Right ventricle myocardium superior (tissue), 1 donor: ENCODE measurements at regions not wholly inside any gene's neighbourhood (a gene's known extent, or its start where the extent isn't known, plus 50 kb on each side); places are given as distances from the start of the nearest gene placed in this dataset.
"Not testable (repeated sequence)": the region's sequence is repeated elsewhere in the genome, so short reads cannot be mapped to it uniquely, and the experiment has no call there.

Experiments
- ATAC-seq: fragments of 200-7000 bp; cut with Tn5 transposase; one replicate; pipeline ENCODE4 v1.9.1; 2020; ENCODE audit warnings: mild to moderate bottlenecking; ENCODE audit not compliant: poor library complexity
- DNase-seq: peaks from one replicate; pipeline ENCODE4 v3.0.0-alpha.2; 2020
- intact Hi-C: fragments of 100-400 bp; cut with DNase I; formaldehyde crosslinking; loops from one replicate; pipeline ENCODE4 v1.11.2; 2022
- donor health status: DM: no; HTN: yes; CAD: no; lungs with severe emphysema.

DNA sequence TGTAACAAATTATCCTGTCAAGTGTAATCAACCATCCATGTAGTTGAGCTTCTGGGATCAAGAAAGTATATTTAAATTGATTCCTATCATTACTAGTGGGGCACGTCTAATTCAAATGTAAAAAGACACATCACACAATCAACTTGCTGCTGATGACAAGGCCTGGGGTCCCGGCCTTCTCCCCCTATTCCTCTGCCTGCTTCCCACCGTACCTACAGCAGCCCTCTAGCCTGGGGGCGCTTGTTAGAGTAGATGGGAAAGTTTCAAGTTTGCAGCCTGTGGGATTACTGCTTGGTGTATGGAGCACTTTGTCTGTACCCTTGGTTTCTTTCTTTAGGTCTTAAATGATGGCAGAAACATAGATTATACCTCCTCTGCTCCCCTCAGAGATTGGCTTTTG, 333.3 kb upstream of the KYNU start:
- ATAC-seq (no peak), DNase-seq (no peak)
- intact Hi-C loops: no loop called here

DNA sequence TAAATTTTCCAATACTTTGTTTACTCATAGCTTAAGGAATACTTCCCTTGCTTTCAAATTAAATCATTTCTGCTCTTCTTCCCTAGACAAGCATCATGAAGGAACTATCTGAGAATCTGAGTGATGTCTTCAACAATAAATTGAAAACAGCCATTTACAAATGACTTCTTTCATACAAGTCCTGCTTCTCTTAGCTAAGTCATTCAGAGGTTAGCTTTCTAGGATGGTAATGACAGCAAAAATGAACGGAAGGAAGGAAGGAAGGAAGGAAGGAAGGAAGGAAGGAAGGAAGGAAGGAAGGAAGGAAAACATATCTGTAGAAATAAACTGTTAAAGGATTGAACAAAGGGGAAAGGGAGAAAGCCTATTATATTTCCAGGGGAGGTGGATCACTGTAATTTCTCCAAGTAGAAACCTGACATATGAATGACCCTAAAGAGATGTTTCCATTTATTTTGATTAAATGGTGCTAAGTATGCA, 335.0 kb upstream of the KYNU start:
- intact Hi-C loops: no loop called here
- DNase-seq (no peak), ATAC-seq (no peak)

DNA sequence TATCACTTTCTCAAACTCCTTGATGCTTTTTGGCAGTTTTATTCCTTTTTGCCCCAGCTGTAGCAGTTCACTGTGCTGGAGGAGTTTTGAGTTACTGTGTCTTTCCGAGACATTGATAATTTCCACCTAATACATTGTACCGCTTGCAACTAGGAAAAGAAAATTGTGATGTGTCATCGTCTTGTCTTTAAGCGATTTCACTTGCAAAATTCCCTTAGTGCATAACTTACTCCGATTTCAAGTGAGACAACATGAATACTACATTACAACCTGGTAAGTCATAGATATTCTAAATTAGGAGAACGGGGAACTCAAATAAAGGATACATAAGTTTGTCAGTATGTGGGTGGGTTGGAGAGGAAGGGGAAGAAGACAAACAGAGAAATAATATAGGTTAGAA, 340.5 kb upstream of the KYNU start:
- DNase-seq: no peak
- intact Hi-C loops: no loop called here
- ATAC-seq: no peak

GRCh38 chr2:142536492-142536891, 341.0 kb upstream of the KYNU start:
- DNase-seq (no peak), ATAC-seq (no peak)
- intact Hi-C loops: no loop called here

- intact Hi-C loops: no loop called here
- ATAC-seq (no peak), DNase-seq (no peak)
These were observed 342.2 kb upstream of the KYNU start for GRCh38 chr2:142535311-142535710.

DNA sequence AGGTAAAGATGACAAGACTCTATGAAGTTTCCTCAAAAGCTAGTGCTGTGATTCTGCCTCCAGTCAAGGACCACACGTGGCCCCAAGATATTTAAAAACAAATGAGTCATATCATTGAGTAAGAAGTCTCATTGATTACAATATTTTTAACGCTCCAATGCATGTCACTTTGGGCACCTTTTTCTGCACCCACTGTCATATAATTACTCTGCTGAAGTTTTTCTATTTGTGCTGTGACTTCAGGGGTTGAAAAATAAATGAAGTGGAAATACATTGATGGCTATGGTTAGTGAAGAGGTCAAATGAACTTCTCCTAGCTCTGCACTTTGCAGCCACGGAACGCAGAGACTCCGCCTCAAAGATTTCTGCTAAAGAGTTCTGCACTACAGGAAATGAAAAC, 344.3 kb upstream of the KYNU start:
- no peak for ATAC-seq
- DNase-seq: no peak
- intact Hi-C loops: no loop called here

DNA sequence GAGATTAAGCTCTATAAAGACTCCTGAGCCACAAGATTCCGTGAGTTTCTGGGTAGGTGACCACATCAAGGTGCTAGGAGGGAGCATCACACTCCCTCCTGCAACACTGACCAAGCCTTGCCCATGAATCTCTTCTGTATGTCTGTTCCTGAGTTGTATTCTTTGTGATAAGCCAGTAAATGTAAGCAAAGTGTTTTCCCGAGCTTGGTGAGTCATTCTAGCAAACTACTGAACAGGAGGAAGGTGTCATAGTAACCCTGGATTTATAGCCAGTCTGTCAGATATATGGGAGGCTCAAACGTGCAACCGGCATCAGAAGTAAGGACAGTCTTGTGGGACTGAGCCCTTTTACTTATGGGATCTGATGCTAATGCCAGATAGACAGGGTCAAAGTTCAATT, 346.1 kb upstream of the KYNU start:
- DNase-seq (no peak), ATAC-seq (no peak)
- intact Hi-C loops: no loop called here

DNA sequence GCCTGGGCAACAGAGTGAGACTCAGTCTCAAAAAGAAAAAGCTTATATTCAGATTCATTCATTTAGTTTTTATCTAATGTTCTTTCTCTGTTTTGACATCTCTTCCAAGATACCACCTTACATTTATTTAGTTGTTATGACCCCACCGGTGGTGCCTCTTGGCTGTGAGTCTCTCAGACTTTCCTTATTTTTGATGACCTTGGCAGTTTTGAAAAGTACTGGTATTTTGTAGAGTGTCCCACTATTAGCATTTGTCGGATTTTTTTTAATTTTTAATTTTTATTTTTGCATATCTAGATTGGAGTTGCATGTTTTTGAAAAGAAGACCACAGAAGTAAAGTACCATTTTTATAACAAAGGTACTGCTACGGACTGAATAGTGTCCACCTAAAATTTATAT, 351.7 kb upstream of the KYNU start:
- no peak for DNase-seq
- intact Hi-C loops: no loop called here
- ATAC-seq: no peak

DNA sequence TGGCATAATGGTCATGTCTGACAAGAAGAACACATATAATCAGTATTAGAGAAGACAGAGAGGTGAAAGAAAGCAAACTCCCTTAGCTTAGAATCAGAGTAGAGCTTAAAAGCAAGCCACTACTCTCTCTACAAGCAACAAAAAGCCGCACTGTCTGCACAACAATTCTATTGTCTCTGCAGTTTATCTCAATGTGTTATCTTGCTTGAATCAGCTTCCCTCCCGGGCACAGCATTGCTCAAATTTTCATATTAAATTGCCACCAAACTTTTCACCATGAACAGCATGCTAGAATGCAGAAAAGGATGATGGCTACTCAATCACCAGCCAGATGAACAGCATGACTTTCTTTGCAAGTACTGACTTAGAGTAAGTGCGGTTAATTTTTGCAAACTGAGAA, 356.0 kb upstream of the KYNU start:
- intact Hi-C loops: no loop called here
- ATAC-seq: no peak

GRCh38 chr2:142515493-142515892, 362.0 kb upstream of the KYNU start:
- intact Hi-C loops: no loop called here
- no peak for DNase-seq
- ATAC-seq: no peak

More for the DNA sequence above, 356.0 kb upstream of the KYNU start:
- DNase-seq: no peak

DNA sequence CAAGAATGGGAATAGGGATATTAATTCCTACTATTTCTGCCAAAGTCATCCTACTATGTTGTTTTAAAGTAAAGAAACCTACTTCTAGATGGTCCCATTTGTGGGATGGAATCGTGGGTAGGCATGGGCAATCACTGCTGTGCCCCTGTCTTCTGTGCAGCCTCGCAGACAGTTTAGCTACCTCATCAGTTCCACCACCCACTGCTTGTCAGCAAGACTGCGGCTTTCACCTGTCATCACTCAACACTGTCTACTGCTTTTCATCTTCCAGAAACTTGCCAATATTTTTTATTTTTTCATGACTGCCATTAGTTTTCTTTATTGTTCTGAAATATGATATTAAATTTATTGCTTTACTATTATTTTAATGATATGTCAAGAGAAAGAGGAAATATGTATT, 368.1 kb upstream of the KYNU start:
- intact Hi-C loops: no loop called here
- no peak for ATAC-seq

DNA sequence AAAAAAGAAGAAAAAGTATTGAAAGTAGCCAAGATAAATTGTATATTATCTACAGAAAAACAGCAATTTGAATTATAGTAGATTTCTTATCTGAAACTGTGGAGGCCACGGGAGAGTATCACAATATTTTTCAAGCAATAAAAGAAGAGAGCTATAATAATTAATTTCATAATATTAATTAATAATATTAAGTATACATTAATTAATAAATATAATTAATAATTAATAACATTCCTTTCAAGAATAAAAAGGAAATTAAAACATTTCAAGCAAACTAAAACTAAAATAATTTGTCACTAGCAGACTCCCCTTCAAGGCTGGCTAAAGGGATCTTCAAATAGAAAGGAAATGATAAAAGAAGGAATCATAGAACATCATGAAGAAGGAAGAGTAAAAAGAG, 372.7 kb upstream of the KYNU start:
- ATAC-seq: no peak
- DNase-seq: no peak
- intact Hi-C loops: no loop called here

More for the DNA sequence above, 368.1 kb upstream of the KYNU start:
- DNase-seq: no peak

- no peak for ATAC-seq
- intact Hi-C loops: no loop called here
- DNase-seq: no peak
These were observed 371.6 kb upstream of the LRP1B start for GRCh38 chr2:142502402-142502801.

GRCh38 chr2:142495141-142495540, 364.3 kb upstream of the LRP1B start:
- ATAC-seq: no peak
- DNase-seq: no peak
- intact Hi-C loops: no loop called here

GRCh38 chr2:142489631-142490030, 358.8 kb upstream of the LRP1B start:
- intact Hi-C loops, DNase-seq, ATAC-seq: not testable (repeated sequence)

- intact Hi-C loops: no loop called here
- ATAC-seq (no peak), DNase-seq (no peak)
These were observed 353.3 kb upstream of the LRP1B start for GRCh38 chr2:142484111-142484510.

DNA sequence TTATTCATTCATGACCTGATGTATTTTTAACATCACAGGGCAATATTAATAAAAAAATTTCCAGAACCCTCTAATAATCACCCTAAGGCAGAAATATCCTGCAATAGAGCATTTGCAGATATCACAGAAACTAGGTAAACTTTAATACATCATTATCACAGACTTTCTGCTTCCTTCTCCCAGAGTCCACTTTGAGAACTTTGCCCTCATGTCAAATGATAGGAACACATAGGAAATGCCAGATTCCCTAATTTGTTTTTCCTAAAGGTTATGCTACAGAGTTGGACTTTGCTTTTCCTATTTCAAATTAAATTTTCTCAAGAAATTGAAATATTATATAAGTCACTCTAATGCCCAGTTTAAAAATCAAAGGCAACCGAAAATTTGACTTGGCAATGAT, 352.8 kb upstream of the LRP1B start:
- DNase-seq (no peak), ATAC-seq (no peak)
- intact Hi-C loops: no loop called here

DNA sequence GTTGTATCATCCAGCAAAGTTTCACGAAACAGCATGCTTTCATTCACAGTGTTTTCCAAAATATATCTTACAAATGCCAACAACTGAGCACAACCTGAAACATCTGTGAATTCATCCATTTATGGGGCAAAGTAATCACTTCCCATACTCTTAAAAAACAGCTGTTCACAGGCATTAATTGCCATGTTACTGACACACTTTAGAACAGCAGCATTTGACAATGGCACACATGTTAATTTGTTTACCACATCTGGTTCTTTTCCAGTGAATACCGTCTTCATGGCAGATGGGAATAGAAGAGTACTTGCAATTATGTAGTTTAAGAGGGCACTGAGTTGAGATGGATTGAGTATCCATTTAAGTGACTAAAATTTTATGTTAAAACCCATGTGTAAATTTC, 347.4 kb upstream of the LRP1B start:
- no peak for DNase-seq
- intact Hi-C loops: no loop called here

GRCh38 chr2:142472382-142472781, 341.6 kb upstream of the LRP1B start:
- no peak for DNase-seq
- intact Hi-C loops: no loop called here
- ATAC-seq: no peak

More for the DNA sequence above, 347.4 kb upstream of the LRP1B start:
- ATAC-seq: no peak

GRCh38 chr2:142467321-142467720, 336.5 kb upstream of the LRP1B start:
- intact Hi-C loops: no loop called here
- DNase-seq (no peak), ATAC-seq (no peak)

DNA sequence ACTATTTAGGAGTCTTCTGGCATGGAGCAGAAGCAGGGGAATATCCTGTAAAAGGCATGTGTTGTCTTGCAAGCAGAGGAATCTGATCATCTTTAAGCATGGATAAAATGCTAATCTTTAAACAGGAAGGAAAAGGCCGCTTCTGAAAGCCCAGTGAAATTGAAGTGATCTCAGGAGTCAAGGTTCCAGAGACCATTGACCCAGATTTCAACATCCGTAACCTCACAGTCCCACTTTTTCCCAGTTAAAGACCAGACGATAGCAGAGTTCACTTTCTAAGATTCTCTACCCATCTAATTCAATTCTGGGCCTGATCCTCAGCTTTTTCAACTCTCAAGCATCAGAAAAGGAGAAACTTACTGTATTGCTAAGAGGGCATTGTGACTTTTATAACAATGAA, 332.2 kb upstream of the LRP1B start:
- ATAC-seq (no peak), DNase-seq (no peak)

DNA sequence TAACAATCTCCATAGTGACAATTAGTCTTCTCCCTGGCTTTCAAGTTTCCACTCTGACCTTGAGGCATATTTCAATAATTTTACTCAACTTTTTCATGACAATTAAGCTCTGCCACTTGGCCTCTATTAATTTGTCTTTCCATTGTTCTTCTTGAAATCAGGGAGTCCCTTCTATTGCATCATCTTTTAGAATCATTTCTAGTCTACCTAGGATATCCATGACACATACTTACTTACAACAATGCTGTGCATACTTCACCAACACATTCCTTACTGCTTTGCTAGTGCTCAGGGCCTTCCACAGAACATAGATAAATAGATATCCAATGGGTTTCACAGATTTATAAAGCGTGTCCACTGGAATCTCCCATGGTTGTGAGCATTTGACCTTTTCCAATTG, 331.5 kb upstream of the LRP1B start:
- ATAC-seq: no peak

More for the DNA sequence above, 332.2 kb upstream of the LRP1B start:
- intact Hi-C loops: no loop called here

More for the DNA sequence above, 331.5 kb upstream of the LRP1B start:
- intact Hi-C loops: no loop called here
- no peak for DNase-seq
